ENCODE measurements at regions not wholly inside any gene's neighbourhood (a gene's known extent, or its start where the extent isn't known, plus 50 kb on each side); places are given as distances from the start of the nearest gene placed in this dataset.

DNA sequence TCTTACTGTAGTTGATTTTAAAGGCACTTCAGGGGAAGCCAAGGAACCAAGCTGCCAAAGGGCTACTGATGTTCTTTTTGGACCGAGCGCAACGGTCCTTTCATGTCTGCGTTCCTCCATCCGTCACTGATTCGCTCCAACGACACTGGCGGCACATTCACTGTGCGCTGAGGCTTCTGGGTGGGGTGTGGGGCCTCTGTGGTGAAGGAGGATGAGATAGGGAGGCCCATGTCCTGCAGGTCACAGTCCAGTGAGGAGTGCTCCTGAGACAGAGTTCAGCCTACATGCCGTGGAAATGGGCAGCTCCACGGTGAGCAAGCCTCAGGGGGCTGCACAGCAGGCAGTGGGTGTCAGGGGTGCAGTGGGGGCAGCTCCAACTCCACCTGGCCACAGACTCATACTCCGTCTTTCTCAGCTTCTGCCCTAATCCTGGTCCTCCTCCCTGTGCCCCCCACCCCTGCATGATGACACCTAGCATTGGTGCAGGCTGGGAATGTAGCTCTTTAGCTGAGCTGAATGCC is 87.8 kb upstream of the SHANK2 start:
- no peak for DNase-seq (ENCODE audit: low read depth)
- TF ChIP-seq, protein P1, sequence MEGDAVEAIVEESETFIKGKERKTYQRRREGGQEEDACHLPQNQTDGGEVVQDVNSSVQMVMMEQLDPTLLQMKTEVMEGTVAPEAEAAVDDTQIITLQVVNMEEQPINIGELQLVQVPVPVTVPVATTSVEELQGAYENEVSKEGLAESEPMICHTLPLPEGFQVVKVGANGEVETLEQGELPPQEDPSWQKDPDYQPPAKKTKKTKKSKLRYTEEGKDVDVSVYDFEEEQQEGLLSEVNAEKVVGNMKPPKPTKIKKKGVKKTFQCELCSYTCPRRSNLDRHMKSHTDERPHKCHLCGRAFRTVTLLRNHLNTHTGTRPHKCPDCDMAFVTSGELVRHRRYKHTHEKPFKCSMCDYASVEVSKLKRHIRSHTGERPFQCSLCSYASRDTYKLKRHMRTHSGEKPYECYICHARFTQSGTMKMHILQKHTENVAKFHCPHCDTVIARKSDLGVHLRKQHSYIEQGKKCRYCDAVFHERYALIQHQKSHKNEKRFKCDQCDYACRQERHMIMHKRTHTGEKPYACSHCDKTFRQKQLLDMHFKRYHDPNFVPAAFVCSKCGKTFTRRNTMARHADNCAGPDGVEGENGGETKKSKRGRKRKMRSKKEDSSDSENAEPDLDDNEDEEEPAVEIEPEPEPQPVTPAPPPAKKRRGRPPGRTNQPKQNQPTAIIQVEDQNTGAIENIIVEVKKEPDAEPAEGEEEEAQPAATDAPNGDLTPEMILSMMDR (IDR thresholded peaks at IDR 0.05; ENCODE audit: control insufficient read depth, extremely low read depth, insufficient read depth) = no peak
- H3K4me3 ChIP-seq (ENCODE audit: low read depth, low read length) = no peak overlapping the region

DNA sequence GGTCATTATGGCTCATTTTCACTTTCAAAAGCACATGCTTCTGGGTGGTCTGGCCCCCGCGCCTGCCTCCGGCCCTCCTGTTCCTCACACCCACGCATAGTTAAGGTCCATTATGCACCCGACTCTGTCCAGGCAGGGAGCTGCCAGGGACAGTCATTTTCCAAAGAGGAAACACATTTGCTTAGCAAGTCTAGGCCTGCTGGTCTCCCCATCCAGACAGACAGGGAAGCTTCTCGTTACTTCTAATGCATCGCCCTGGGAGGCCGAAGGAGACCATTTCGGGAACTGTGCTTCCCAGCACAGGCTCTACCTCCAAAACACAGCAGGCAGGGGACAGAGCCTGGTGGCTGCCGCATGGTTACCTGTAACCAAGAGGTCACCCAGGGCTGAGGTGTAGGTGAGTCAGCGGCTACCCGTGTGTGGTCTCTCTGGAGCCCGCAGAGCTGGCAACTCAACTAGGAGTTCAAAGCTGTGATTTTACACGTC is 87.1 kb upstream of the SHANK2 start:
- H3K4me3 ChIP-seq (ENCODE audit: low read depth, low read length) = no peak overlapping the region
- TF ChIP-seq, protein P1 (IDR thresholded peaks at IDR 0.05; ENCODE audit: control insufficient read depth, extremely low read depth, insufficient read depth) = no peak
- DNase-seq (ENCODE audit: low read depth) = no peak

DNA sequence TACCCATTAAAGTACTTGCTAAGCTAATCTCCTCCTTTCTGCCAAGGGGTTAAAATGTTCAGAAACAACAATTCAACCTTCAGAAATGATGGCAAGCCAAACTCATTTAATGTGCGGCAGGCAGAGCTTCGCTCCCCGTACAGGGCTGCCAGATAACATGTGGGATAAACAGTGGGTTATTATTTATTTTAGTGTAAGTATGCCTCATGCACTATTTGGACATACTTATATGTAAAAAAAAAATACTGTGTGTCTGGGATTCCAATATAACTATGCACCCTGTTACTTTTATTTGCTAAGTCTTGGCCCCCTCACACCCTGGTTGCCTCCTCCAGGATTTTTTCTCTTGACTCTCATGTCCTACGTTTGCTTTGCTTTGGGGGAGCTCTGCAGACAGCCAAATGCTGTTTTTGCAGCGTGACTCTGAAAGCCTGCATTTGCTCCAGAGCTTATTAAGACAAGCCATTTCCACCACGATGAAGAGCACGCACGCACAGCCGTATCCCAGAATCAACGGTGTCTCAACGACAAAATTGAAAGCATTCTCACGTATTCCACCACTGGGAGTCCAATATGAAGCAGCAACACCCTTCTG is 86.5 kb upstream of the SHANK2 start:
- TF ChIP-seq, protein P1 (IDR thresholded peaks at IDR 0.05; ENCODE audit: control insufficient read depth, extremely low read depth, insufficient read depth) = no peak
- no peak overlapping the region for H3K4me3 ChIP-seq (ENCODE audit: low read depth, low read length)
- DNase-seq (ENCODE audit: low read depth) = no peak

DNA sequence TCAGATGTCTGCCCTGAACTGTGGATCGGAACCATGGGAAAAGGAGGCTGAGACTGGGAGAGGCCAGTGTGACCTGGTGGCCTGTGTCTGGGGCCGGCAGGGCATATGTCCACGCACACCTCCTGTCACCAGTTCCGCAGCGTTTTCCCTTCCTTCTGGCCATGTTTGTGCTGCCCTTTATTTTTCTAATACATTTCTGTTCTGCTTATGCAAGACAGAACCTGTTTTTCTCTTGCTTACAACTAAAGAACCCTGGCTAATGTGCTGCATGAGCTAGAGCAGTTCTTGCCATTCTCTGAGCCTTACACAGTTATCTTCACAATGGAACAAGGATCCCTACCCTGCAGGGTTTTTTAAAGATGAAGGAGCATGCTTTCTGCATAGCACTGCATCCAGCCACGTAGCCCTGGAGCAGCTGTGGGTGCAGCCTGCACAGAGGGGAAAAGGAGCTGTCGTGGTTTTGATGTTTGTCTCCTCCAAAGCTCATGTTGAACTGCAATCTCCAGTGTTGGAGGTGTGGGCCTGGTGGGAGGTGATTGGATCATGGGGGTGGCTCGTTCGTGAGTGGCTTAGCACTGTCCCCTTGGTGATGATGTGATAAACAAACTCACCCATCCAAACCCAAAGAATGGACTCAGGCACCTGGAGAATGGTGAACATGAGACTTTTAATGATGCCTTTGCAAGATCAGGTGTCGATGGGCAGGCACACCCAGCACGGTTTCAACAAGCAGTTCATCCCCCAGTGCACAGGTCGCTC is 84.8 kb upstream of the SHANK2 start:
- TF ChIP-seq, protein P1 (IDR thresholded peaks at IDR 0.05; ENCODE audit: control insufficient read depth, extremely low read depth, insufficient read depth) = no peak
- H3K4me3 ChIP-seq (ENCODE audit: low read depth, low read length) = no peak overlapping the region
- no peak for DNase-seq (ENCODE audit: low read depth)

DNA sequence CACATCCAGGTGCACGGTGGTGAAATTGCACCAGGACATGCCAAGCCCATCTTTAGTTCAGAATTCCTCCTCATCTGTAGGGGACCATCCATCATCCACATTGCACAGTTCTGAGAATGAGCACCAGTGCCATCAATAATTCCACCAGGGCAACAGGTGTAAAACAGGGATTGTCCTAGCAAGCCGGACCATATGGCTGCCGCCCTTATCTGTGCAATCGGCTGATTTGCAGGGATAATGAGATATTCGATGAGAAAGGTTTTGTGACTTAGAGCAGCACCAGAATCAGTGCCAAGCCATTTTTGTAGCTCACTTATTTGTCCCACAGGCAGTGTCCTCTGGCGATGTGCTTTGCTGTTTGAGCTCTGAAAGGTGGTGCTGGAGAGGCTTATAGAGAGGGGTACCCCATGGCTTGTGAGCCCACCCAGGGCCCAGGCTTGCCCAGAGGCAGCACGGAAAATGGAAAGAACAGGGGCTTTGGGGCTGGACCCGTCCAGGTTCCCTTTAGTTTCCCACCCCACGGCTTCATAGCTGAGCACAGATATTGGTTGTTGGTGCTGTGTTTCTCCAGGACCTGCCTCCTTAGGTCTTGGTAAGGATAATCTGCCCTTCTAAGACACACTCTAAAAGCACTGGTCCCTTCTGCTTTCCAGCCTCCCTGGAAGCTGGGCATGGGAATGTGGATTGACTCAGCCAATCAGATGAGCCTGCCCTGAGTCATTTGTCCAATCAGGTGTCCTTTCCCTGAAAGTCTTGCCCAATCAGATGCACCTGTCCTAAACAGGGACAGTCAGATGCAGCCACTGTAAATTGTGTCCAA is 84.0 kb upstream of the SHANK2 start:
- TF ChIP-seq, protein P1 (IDR thresholded peaks at IDR 0.05; ENCODE audit: control insufficient read depth, extremely low read depth, insufficient read depth) = no peak
- no peak for DNase-seq (ENCODE audit: low read depth)
- no peak overlapping the region for H3K4me3 ChIP-seq (ENCODE audit: low read depth, low read length)

DNA sequence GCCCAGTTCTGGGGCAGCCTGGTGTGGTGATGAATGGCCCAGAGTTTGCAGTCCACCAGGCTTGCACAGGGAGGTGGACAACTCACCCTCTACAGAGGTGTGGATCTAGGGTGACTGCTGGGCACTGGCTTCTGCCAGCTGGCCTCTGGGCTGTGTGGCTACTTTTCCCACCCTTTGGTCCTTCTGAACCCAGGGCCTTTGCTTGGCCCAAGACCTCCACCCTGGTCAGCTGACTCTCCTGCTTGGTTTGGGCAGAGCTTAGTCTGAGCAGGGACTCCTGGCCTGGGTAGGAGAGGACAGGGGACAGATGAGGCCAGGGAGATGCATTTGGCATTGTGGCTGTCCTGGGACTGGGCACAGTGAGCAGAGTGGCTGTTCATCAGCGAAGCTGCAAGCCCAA is 83.0 kb upstream of the SHANK2 start:
- TF ChIP-seq, protein P1 (IDR thresholded peaks at IDR 0.05; ENCODE audit: control insufficient read depth, extremely low read depth, insufficient read depth) = no peak
- DNase-seq (ENCODE audit: low read depth) = no peak

More for the DNA sequence above, 83.0 kb upstream of the SHANK2 start:
- H3K4me3 ChIP-seq (ENCODE audit: low read depth, low read length) = no peak overlapping the region
